BLaER1 (cell line): ENCODE measurements at regions not wholly inside any gene's neighbourhood (a gene's known extent, or its start where the extent isn't known, plus 50 kb on each side); places are given as distances from the start of the nearest gene placed in this dataset.

ENCODE experiments used
- H3K27ac ChIP-seq: shearing (Covaris generic); formaldehyde crosslinking; 2 replicates; pipeline ENCODE4 v1.8.1; 2022
- H3K27me3 ChIP-seq: shearing (Covaris generic); formaldehyde crosslinking; 2 replicates; pipeline ENCODE4 v1.8.1; 2022
- H3K36me3 ChIP-seq: shearing (Covaris generic); formaldehyde crosslinking; 2 replicates; pipeline ENCODE4 v1.8.1; 2022
- H3K4me1 ChIP-seq: shearing (Covaris generic); formaldehyde crosslinking; 2 replicates; pipeline ENCODE4 v1.8.1; 2022
- H3K4me2 ChIP-seq: shearing (Covaris generic); formaldehyde crosslinking; 2 replicates; pipeline ENCODE4 v1.8.1; 2022
- H3K4me3 ChIP-seq: shearing (Covaris generic); formaldehyde crosslinking; 2 replicates; pipeline ENCODE4 v1.8.1; 2022
- H3K9ac ChIP-seq: shearing (Covaris generic); formaldehyde crosslinking; 2 replicates; pipeline ENCODE4 v1.8.1; 2022
- H3K9me3 ChIP-seq: shearing (Covaris generic); formaldehyde crosslinking; 2 replicates; pipeline ENCODE4 v1.8.1; 2022
- H4K20me1 ChIP-seq: shearing (Covaris generic); formaldehyde crosslinking; 2 replicates; pipeline ENCODE4 v1.8.1; 2022
- Cebpa-rat ChIP-seq: shearing (Covaris generic); IDR thresholded peaks from 2 replicates; pipeline ENCODE4 v1.8.1; 2022

- Histone ChIP-seq H3K36me3 (no peaks in the 10 kb centered on the region), H3K27me3 (no peaks in the 10 kb centered on the region), H4K20me1 (no peaks in the 10 kb centered on the region), H3K4me3 (no peak overlapping the region), H3K4me1 (no peaks in the 10 kb centered on the region), H3K27ac (no peak overlapping the region), H3K9ac (no peak overlapping the region), H3K4me2 (no peak overlapping the region), H3K9me3 (no peaks in the 10 kb centered on the region)
- no peak for TF ChIP-seq Cebpa-rat
Observed at GRCh38 chr2:180195847-180196246, 188.8 kb upstream of the CWC22 start.

- Histone ChIP-seq H3K36me3 (no peaks in the 10 kb centered on the region), H3K9ac (no peak overlapping the region), H3K4me2 (no peak overlapping the region), H3K27me3 (no peaks in the 10 kb centered on the region), H3K9me3 (no peaks in the 10 kb centered on the region), H3K4me3 (no peak overlapping the region), H3K4me1 (no peaks in the 10 kb centered on the region), H4K20me1 (no peaks in the 10 kb centered on the region), H3K27ac (no peak overlapping the region)
- TF ChIP-seq Cebpa-rat = no peak
Observed at GRCh38 chr2:180191432-180192124, 184.5 kb upstream of the CWC22 start.

- Histone ChIP-seq H3K27me3 (no peaks in the 10 kb centered on the region), H4K20me1 (no peaks in the 10 kb centered on the region), H3K4me1 (no peaks in the 10 kb centered on the region), H3K9me3 (no peaks in the 10 kb centered on the region), H3K4me2 (no peak overlapping the region), H3K9ac (no peak overlapping the region), H3K27ac (no peak overlapping the region), H3K4me3 (no peak overlapping the region), H3K36me3 (no peaks in the 10 kb centered on the region)
- no peak for TF ChIP-seq Cebpa-rat
Observed at GRCh38 chr2:180190851-180191250, 183.8 kb upstream of the CWC22 start.

GRCh38 chr2:180187611-180188010, 180.5 kb upstream of the CWC22 start:
- Histone ChIP-seq H3K27ac (no peak overlapping the region), H3K36me3 (no peaks in the 10 kb centered on the region), H3K27me3 (no peaks in the 10 kb centered on the region), H3K9ac (no peak overlapping the region), H4K20me1 (no peaks in the 10 kb centered on the region), H3K9me3 (no peaks in the 10 kb centered on the region), H3K4me2 (no peak overlapping the region), H3K4me1 (no peaks in the 10 kb centered on the region), H3K4me3 (no peak overlapping the region)
- no peak for TF ChIP-seq Cebpa-rat

GRCh38 chr2:180184506-180184905, 177.4 kb upstream of the CWC22 start:
- Histone ChIP-seq H3K9me3 (no peaks in the 10 kb centered on the region), H3K36me3 (no peaks in the 10 kb centered on the region), H3K27me3 (no peaks in the 10 kb centered on the region), H3K4me2 (no peak overlapping the region), H3K27ac (no peak overlapping the region), H4K20me1 (no peaks in the 10 kb centered on the region), H3K9ac (no peak overlapping the region), H3K4me1 (no peaks in the 10 kb centered on the region), H3K4me3 (no peak overlapping the region)
- TF ChIP-seq Cebpa-rat = no peak

GRCh38 chr2:180180511-180180910, 173.4 kb upstream of the CWC22 start:
- no peaks in the 10 kb centered on the region for H3K27me3 ChIP-seq
- no peak overlapping the region for H3K27ac ChIP-seq
- no peaks in the 10 kb centered on the region for H3K9me3 ChIP-seq
- TF ChIP-seq Cebpa-rat = no peak
- H3K4me2 ChIP-seq = no peak overlapping the region
- H3K36me3 ChIP-seq = no peaks in the 10 kb centered on the region
- no peak overlapping the region for H3K4me3 ChIP-seq
- no peaks in the 10 kb centered on the region for H3K4me1 ChIP-seq
- no peaks in the 10 kb centered on the region for H4K20me1 ChIP-seq
- H3K9ac ChIP-seq = no peak overlapping the region

- Histone ChIP-seq H3K4me1 (no peaks in the 10 kb centered on the region), H4K20me1 (no peaks in the 10 kb centered on the region), H3K9ac (no peak overlapping the region), H3K4me3 (no peak overlapping the region), H3K27ac (no peak overlapping the region), H3K4me2 (no peak overlapping the region), H3K9me3 (no peaks in the 10 kb centered on the region), H3K27me3 (no peaks in the 10 kb centered on the region), H3K36me3 (no peaks in the 10 kb centered on the region)
- TF ChIP-seq Cebpa-rat = no peak
Observed at GRCh38 chr2:180177534-180177933, 170.4 kb upstream of the CWC22 start.

- no peaks in the 10 kb centered on the region for H3K36me3 ChIP-seq
- H3K27ac ChIP-seq = no peak overlapping the region
- no peaks in the 10 kb centered on the region for H3K9me3 ChIP-seq
- H4K20me1 ChIP-seq = no peaks in the 10 kb centered on the region
- no peaks in the 10 kb centered on the region for H3K27me3 ChIP-seq
- H3K4me1 ChIP-seq = no peaks in the 10 kb centered on the region
- H3K4me3 ChIP-seq = no peak overlapping the region
- no peak overlapping the region for H3K4me2 ChIP-seq
- no peak for TF ChIP-seq Cebpa-rat
- no peak overlapping the region for H3K9ac ChIP-seq
Observed at GRCh38 chr2:180175736-180176135, 168.6 kb upstream of the CWC22 start.

- H3K4me3 ChIP-seq = no peak overlapping the region
- H3K4me1 ChIP-seq = no peaks in the 10 kb centered on the region
- no peak overlapping the region for H3K4me2 ChIP-seq
- peaks cover 3% of the 10 kb centered on the region; the same call in 1 of the 2 replicates for H3K36me3 ChIP-seq
- no peaks in the 10 kb centered on the region for H4K20me1 ChIP-seq
- H3K27me3 ChIP-seq = no peaks in the 10 kb centered on the region
- TF ChIP-seq Cebpa-rat = no peak
- no peak overlapping the region for H3K9ac ChIP-seq
- H3K9me3 ChIP-seq = peaks cover 11% of the 10 kb centered on the region
- no peak overlapping the region for H3K27ac ChIP-seq
Observed at GRCh38 chr2:180174580-180174979, 167.5 kb upstream of the CWC22 start.

- no peak overlapping the region for H3K4me3 ChIP-seq
- H3K9ac ChIP-seq = no peak overlapping the region
- H3K27me3 ChIP-seq = no peaks in the 10 kb centered on the region
- H4K20me1 ChIP-seq = no peaks in the 10 kb centered on the region
- H3K9me3 ChIP-seq = peaks cover 31% of the 10 kb centered on the region
- no peak overlapping the region for H3K27ac ChIP-seq
- no peak for TF ChIP-seq Cebpa-rat
- no peaks in the 10 kb centered on the region for H3K4me1 ChIP-seq
- no peak overlapping the region for H3K4me2 ChIP-seq
- H3K36me3 ChIP-seq = peaks cover 10% of the 10 kb centered on the region; the same call in 1 of the 2 replicates
Observed at GRCh38 chr2:180169474-180169873, 162.4 kb upstream of the CWC22 start.

GRCh38 chr2:180161415-180161814, 154.3 kb upstream of the CWC22 start:
- no peak for TF ChIP-seq Cebpa-rat
- no peak overlapping the region for H3K4me2 ChIP-seq
- no peak overlapping the region for H3K4me3 ChIP-seq
- no peaks in the 10 kb centered on the region for H3K27me3 ChIP-seq
- no peaks in the 10 kb centered on the region for H3K9me3 ChIP-seq
- no peaks in the 10 kb centered on the region for H3K4me1 ChIP-seq
- H3K36me3 ChIP-seq = no peaks in the 10 kb centered on the region
- H4K20me1 ChIP-seq = no peaks in the 10 kb centered on the region
- H3K9ac ChIP-seq = no peak overlapping the region
- H3K27ac ChIP-seq = no peak overlapping the region
